ENCODE measurements at regions not wholly inside any gene's neighbourhood (a gene's known extent, or its start where the extent isn't known, plus 50 kb on each side); places are given as distances from the start of the nearest gene placed in this dataset.

- TF ChIP-seq CTCF (IDR thresholded peaks at IDR 0.05; ENCODE audit: low read depth, low read length) (no peak), EZH2phosphoT487 (IDR thresholded peaks at IDR 0.05; ENCODE audit: low read depth) (no peak)
Observed at GRCh38 chr1:60225486-60225885, 151.9 kb upstream of the C1orf87 start.

Measured in OCI-LY3 (cell line).